Liver (tissue), 3 donors: ENCODE measurements at regions not wholly inside any gene's neighbourhood (a gene's known extent, or its start where the extent isn't known, plus 50 kb on each side); places are given as distances from the start of the nearest gene placed in this dataset.

Experiments
- CTCF ChIP-seq: fragments of 150-350 bp; IDR thresholded peaks from 2 replicates; pipeline ENCODE4 v1.5.1; 2017; ENCODE audit warnings: improper control_type of control experiment, low read depth, low read length; ENCODE audit not compliant: missing input control
- RAD21 ChIP-seq, 2 donors: IDR thresholded peaks; 2 replicates each; pipeline ENCODE4 v1.6.1; 2016; ENCODE audit warnings: antibody characterized with exemption in 2 of 2, mild to moderate bottlenecking in 2 of 2
- donor health status: healthy.
- donor health status: healthy.

DNA sequence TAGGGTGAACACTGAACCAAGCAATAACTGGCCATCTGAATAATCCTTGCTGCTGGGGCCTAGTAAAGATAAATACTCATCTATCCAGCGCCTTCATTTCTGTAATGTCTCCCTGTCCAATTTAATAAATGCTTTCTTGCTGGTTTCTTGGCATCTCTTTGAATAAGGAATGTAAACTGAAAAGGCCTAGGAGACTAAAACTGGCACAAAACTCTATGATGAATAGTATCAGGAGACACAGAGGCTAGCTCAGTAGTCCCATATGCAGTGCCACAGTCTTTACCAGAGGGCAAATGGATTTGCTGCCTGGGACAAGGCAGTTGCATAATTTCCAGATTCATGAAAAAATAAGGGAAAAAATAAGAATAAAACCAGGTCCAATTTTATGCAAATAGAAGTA lies 324.4 kb downstream of the CENPW start:
- TF ChIP-seq CTCF = no peak
- TF ChIP-seq RAD21 (IDR thresholded peaks at IDR 0.05) = no peak
